K562 (cell line): ENCODE measurements at regions not wholly inside any gene's neighbourhood (a gene's known extent, or its start where the extent isn't known, plus 50 kb on each side); places are given as distances from the start of the nearest gene placed in this dataset.

Experiments used
- DIDO1 ChIP-seq: fragments of 450-650 bp; IDR thresholded peaks from 2 replicates; pipeline ENCODE4 v1.6.1; 2016; ENCODE audit warnings: low read depth, missing biosample characterization, missing genetic modification characterization
- EHMT2 ChIP-seq: fragments of 450-650 bp; IDR thresholded peaks from 2 replicates; pipeline ENCODE4 v1.6.1; 2018; ENCODE audit warnings: antibody characterized with exemption
- ELF1 ChIP-seq: fragments of 200-800 bp; sonication (Bioruptor generic); IDR thresholded peaks from 2 replicates; pipeline ENCODE4 v1.6.1; 2016; ENCODE audit warnings: missing genetic modification characterization, missing compliant biosample characterization
- FOXK1 ChIP-seq: sonication (generic); formaldehyde crosslinking; IDR thresholded peaks from 2 replicates; pipeline ENCODE4 v1.8.0; 2022; ENCODE audit warnings: missing genetic modification reagents, mild to moderate bottlenecking, borderline replicate concordance
- GATA2 ChIP-seq: sonication (generic); formaldehyde crosslinking; IDR thresholded peaks from 2 replicates; pipeline ENCODE4 v1.4.0; 2020; ENCODE audit warnings: mild to moderate bottlenecking, missing genetic modification reagents
- GTF2A2 ChIP-seq: IDR thresholded peaks from 2 replicates; pipeline ENCODE4 v1.6.1; 2016; ENCODE audit warnings: mild to moderate bottlenecking, missing genetic modification characterization, missing compliant biosample characterization
- HLTF ChIP-seq: fragments of 450-650 bp; IDR thresholded peaks from 2 replicates; pipeline ENCODE4 v1.6.1; 2016
- HNRNPK ChIP-seq: fragments of 200-400 bp; formaldehyde crosslinking; IDR thresholded peaks from one replicate; pipeline ENCODE4 v1.6.1; 2018; ENCODE audit warnings: mild to moderate bottlenecking, low read depth, low read length; ENCODE audit not compliant: poor library complexity, severe bottlenecking
- NBN ChIP-seq: fragments of 450-650 bp; IDR thresholded peaks from 2 replicates; pipeline ENCODE4 v1.6.1; 2016; ENCODE audit warnings: low read depth, mild to moderate bottlenecking
- NFIC ChIP-seq: fragments of 450-650 bp; IDR thresholded peaks from 2 replicates; pipeline ENCODE4 v1.6.1; 2017; ENCODE audit warnings: mild to moderate bottlenecking, inconsistent platforms
- SAFB ChIP-seq: fragments of 200-400 bp; formaldehyde crosslinking; IDR thresholded peaks from 2 replicates; pipeline ENCODE4 v1.6.1; 2017; ENCODE audit warnings: low read depth, low read length, borderline replicate concordance
- TBL1XR1 ChIP-seq, 2 experiments: IDR thresholded peaks; 2 replicates each; pipeline ENCODE4 v1.6.1; 2012; ENCODE audit warnings: improper control_type of control experiment in 2 of 2, low read length in 2 of 2, mild to moderate bottlenecking in 1 of 2
- TEAD4 ChIP-seq, 2 experiments: sonication (generic) in 1 of 2; formaldehyde crosslinking in 1 of 2; IDR thresholded peaks; 2 replicates each; pipeline versions ENCODE4 v1.6.1 to v1.8.0; 2012 to 2022; ENCODE audit warnings: borderline replicate concordance in 1 of 2, inconsistent platforms in 1 of 2, low read length in 1 of 2, mild to moderate bottlenecking in 1 of 2, missing genetic modification reagents in 1 of 2
- TRIM24 ChIP-seq, 2 experiments: fragments of 450-650 bp; IDR thresholded peaks; 2 replicates each; pipeline ENCODE4 v1.6.1; 2016
- ZNF263 ChIP-seq: sonication (generic); formaldehyde crosslinking; IDR thresholded peaks from 2 replicates; pipeline ENCODE4 v1.8.0; 2022; ENCODE audit warnings: mild to moderate bottlenecking, missing genetic modification reagents, borderline replicate concordance
- ZNF717 ChIP-seq: fragments of 250-450 bp; sonication (Bioruptor Pico); IDR thresholded peaks from 2 replicates; pipeline ENCODE4 v1.5.0; 2021
- ZNF780A ChIP-seq: fragments of 250-450 bp; sonication (Bioruptor Pico); IDR thresholded peaks from 2 replicates; pipeline ENCODE4 v1.5.0; 2021; ENCODE audit warnings: mild to moderate bottlenecking
- TF ChIP-seq, protein P1 (sequence below): fragments of 250-450 bp; sonication (Bioruptor Pico); IDR thresholded peaks from 2 replicates; pipeline ENCODE4 v1.8.0; 2022; ENCODE audit warnings: inconsistent platforms, mild to moderate bottlenecking, moderate library complexity, borderline replicate concordance
- TF ChIP-seq, protein P2 (sequence below): fragments of 250-450 bp; sonication (Bioruptor Pico); IDR thresholded peaks from 2 replicates; pipeline ENCODE4 v1.8.0; 2022; ENCODE audit warnings: moderate library complexity, mild to moderate bottlenecking, inconsistent platforms
- TF ChIP-seq, protein P3 (sequence below), 2 experiments: fragments of 250-450 bp in 1 of 2; fragments of 450-650 bp in 1 of 2; sonication (Bioruptor Pico) in 1 of 2; IDR thresholded peaks; 2 replicates each; pipeline versions ENCODE4 v1.6.1 to v1.8.0; 2016 to 2021; ENCODE audit warnings: mild to moderate bottlenecking in 2 of 2, moderate library complexity in 2 of 2, missing compliant biosample characterization in 1 of 2, missing genetic modification characterization in 1 of 2
- TF ChIP-seq, protein P4 (sequence below): fragments of 250-450 bp; sonication (Bioruptor Pico); IDR thresholded peaks from 2 replicates; pipeline ENCODE4 v1.9.0; 2021; ENCODE audit warnings: mild to moderate bottlenecking
- TF ChIP-seq, protein P5 (sequence below), 2 experiments: fragments of 450-650 bp in 1 of 2; sonication (generic) in 1 of 2; formaldehyde crosslinking; conservative IDR thresholded peaks; 2 replicates each; pipeline versions ENCODE4 v1.4.0 to v1.8.1; 2020 to 2022; ENCODE audit warnings: mild to moderate bottlenecking in 1 of 2, missing genetic modification reagents in 1 of 2
- TF ChIP-seq, protein P6 (sequence below): fragments of 450-650 bp; conservative IDR thresholded peaks from 2 replicates; pipeline ENCODE4 v1.6.1; 2016; ENCODE audit warnings: missing genetic modification characterization, low read depth, mild to moderate bottlenecking, missing compliant biosample characterization, moderate library complexity
- TF ChIP-seq, protein P7 (sequence below): fragments of 450-650 bp; formaldehyde crosslinking; IDR thresholded peaks from 2 replicates; pipeline ENCODE4 v1.4.0; 2020; ENCODE audit warnings: mild to moderate bottlenecking, mixed read lengths

DNA sequence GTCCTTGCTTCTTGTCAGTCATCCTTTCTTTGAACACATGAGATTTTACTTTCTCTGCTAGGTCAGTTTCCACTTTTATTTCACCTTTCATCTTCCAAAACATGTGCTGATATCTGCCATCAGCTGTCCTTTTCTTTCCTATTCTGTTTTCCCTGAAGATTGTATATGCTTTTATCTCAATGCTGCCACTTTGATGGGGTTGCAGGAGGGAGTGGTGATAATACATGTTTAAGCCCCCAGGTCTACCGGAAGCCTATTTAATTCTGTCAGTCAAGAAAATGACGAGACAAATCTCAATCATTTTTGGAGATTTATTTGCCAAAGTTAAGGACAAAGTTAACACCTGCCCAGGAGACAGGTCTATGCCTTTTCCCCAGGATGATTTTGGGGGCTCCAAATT is 73.8 kb downstream of the MRPL32 start (continued):
- TF ChIP-seq ZNF263 (no peak), TBL1XR1 (IDR thresholded peaks at IDR 0.05; ENCODE audit: low read length in 2 of 2) (no peak), ZNF780A (CRISPR knock-in tag) (no peak), TRIM24 (IDR thresholded peaks at IDR 0.05) (no peak), HLTF (no peak), ELF1 (tag) (no peak), HNRNPK (no peak), SAFB (no peak), TEAD4 (IDR thresholded peaks at IDR 0.05; ENCODE audit: low read length) (0 out of 2 replicates have a peak, but pooled peaks have one; percentile 30), TEAD4 (CRISPR knock-in tag; IDR thresholded peaks at IDR 0.05; ENCODE audit: borderline replicate concordance) (no peak), GATA2 (CRISPR knock-in tag) (peak; percentile 12; the same call in 1 of the 2 replicates), NBN (no peak), FOXK1 (CRISPR knock-in tag) (no peak), GTF2A2 (no peak), ZNF717 (no peak), DIDO1 (tag) (no peak), NFIC (0 out of 2 replicates have a peak, but pooled peaks have one; percentile 9), EHMT2 (no peak)
- TF ChIP-seq, protein P1, sequence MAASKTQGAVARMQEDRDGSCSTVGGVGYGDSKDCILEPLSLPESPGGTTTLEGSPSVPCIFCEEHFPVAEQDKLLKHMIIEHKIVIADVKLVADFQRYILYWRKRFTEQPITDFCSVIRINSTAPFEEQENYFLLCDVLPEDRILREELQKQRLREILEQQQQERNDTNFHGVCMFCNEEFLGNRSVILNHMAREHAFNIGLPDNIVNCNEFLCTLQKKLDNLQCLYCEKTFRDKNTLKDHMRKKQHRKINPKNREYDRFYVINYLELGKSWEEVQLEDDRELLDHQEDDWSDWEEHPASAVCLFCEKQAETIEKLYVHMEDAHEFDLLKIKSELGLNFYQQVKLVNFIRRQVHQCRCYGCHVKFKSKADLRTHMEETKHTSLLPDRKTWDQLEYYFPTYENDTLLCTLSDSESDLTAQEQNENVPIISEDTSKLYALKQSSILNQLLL (CRISPR knock-in tag) = no peak
- TF ChIP-seq, protein P2, sequence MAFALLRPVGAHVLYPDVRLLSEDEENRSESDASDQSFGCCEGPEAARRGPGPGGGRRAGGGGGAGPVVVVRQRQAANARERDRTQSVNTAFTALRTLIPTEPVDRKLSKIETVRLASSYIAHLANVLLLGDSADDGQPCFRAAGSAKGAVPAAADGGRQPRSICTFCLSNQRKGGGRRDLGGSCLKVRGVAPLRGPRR = no peak
- TF ChIP-seq, protein P3, sequence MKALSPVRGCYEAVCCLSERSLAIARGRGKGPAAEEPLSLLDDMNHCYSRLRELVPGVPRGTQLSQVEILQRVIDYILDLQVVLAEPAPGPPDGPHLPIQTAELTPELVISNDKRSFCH (CRISPR knock-in tag; IDR thresholded peaks at IDR 0.05) = no peak
- TF ChIP-seq, protein P3 (tag; IDR thresholded peaks at IDR 0.05) = no peak
- TF ChIP-seq, protein P4, sequence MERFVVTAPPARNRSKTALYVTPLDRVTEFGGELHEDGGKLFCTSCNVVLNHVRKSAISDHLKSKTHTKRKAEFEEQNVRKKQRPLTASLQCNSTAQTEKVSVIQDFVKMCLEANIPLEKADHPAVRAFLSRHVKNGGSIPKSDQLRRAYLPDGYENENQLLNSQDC = no peak
- TF ChIP-seq, protein P5, sequence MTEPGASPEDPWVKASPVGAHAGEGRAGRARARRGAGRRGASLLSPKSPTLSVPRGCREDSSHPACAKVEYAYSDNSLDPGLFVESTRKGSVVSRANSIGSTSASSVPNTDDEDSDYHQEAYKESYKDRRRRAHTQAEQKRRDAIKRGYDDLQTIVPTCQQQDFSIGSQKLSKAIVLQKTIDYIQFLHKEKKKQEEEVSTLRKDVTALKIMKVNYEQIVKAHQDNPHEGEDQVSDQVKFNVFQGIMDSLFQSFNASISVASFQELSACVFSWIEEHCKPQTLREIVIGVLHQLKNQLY (CRISPR knock-in tag; conservative IDR thresholded peaks at IDR 0.05) = no peak
- TF ChIP-seq, protein P6, sequence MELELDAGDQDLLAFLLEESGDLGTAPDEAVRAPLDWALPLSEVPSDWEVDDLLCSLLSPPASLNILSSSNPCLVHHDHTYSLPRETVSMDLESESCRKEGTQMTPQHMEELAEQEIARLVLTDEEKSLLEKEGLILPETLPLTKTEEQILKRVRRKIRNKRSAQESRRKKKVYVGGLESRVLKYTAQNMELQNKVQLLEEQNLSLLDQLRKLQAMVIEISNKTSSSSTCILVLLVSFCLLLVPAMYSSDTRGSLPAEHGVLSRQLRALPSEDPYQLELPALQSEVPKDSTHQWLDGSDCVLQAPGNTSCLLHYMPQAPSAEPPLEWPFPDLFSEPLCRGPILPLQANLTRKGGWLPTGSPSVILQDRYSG (tag) = no peak
- TF ChIP-seq, protein P7, sequence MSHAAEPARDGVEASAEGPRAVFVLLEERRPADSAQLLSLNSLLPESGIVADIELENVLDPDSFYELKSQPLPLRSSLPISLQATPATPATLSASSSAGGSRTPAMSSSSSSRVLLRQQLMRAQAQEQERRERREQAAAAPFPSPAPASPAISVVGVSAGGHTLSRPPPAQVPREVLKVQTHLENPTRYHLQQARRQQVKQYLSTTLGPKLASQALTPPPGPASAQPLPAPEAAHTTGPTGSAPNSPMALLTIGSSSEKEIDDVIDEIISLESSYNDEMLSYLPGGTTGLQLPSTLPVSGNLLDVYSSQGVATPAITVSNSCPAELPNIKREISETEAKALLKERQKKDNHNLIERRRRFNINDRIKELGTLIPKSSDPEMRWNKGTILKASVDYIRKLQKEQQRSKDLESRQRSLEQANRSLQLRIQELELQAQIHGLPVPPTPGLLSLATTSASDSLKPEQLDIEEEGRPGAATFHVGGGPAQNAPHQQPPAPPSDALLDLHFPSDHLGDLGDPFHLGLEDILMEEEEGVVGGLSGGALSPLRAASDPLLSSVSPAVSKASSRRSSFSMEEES (CRISPR knock-in tag) = no peak
